ENCODE measurements at regions not wholly inside any gene's neighbourhood (a gene's known extent, or its start where the extent isn't known, plus 50 kb on each side); places are given as distances from the start of the nearest gene placed in this dataset.
"Not testable (repeated sequence)": the region's sequence is repeated elsewhere in the genome, so short reads cannot be mapped to it uniquely, and the experiment has no call there.

- no peaks in the 10 kb centered on the region for H4K20me1 ChIP-seq (ENCODE audit: insufficient read depth)
- H3K79me2 ChIP-seq (ENCODE audit: low read depth) = no peaks in the 10 kb centered on the region
- no peak overlapping the region for H2AFZ ChIP-seq
- H3K9me2 ChIP-seq (ENCODE audit: insufficient read depth) = no peaks in the 10 kb centered on the region
- TF ChIP-seq EZH2 (IDR thresholded peaks at IDR 0.05; ENCODE audit: low read depth) = no peak
- TF ChIP-seq CTCF (conservative IDR thresholded peaks at IDR 0.05) = no peak
- no peaks in the 10 kb centered on the region for H3F3A ChIP-seq (ENCODE audit: insufficient read depth, low read depth)
- ChIA-PET POLR2A (ENCODE audit: unreplicated experiment) (no interaction called here), CTCF (no interaction called here)
- H3K27ac ChIP-seq = no peak overlapping the region
- intact Hi-C loops (cut with micrococcal nuclease; ENCODE audit: unreplicated experiment) = no loop called here
- H3K4me3 ChIP-seq = no peak overlapping the region
- H3K9me3 ChIP-seq (ENCODE audit: insufficient read depth, low read depth) = no peaks in the 10 kb centered on the region
- H3K36me3 ChIP-seq (ENCODE audit: low read depth) = no peaks in the 10 kb centered on the region
- DNase-seq = no peak
- H3K4me2 ChIP-seq = no peak overlapping the region
- H3K4me1 ChIP-seq (replicated peaks; ENCODE audit: insufficient read depth) = no peaks in the 10 kb centered on the region
- H3K27me3 ChIP-seq (ENCODE audit: insufficient read depth, low read depth) = no peaks in the 10 kb centered on the region
- BruUV-seq (replicated peaks) = no TSS peak
Measured at GRCh38 chr5:130908186-130908585, 256.9 kb downstream of the HINT1 start.

- BruUV-seq (replicated peaks); H3K27me3 ChIP-seq (ENCODE audit: insufficient read depth, low read depth); H3K27ac ChIP-seq; H3K36me3 ChIP-seq (ENCODE audit: low read depth); H3K4me1 ChIP-seq (replicated peaks; ENCODE audit: insufficient read depth); H3K9me2 ChIP-seq (ENCODE audit: insufficient read depth); H3K9me3 ChIP-seq (ENCODE audit: insufficient read depth, low read depth); H3K79me2 ChIP-seq (ENCODE audit: low read depth); H3F3A ChIP-seq (ENCODE audit: insufficient read depth, low read depth); H4K20me1 ChIP-seq (ENCODE audit: insufficient read depth); CTCF ChIA-PET: not testable (repeated sequence)
- peak overlapping the region; percentile 82 for H3K4me3 ChIP-seq
- POLR2A ChIA-PET (ENCODE audit: unreplicated experiment) = interaction anchor here (0.6 kb wide), 1 partner anchor 259 kb away, joined by 3 read pairs; no protein-coding TSS in a partner anchor
- intact Hi-C loops (cut with micrococcal nuclease; ENCODE audit: unreplicated experiment) = loop anchor here (10.0 kb wide), 1 partner anchor 123 kb away; no protein-coding TSS in a partner anchor
- DNase-seq = peak in 1 of 2 experiments; percentile 59
- peak overlapping the region; percentile 84 for H3K4me2 ChIP-seq
- H2AFZ ChIP-seq = peak overlapping the region; percentile 89
Measured at GRCh38 chr5:130897537-130898195, 267.4 kb downstream of the HINT1 start.

GRCh38 chr5:130897181-130897536, 267.9 kb downstream of the HINT1 start:
- Histone ChIP-seq H2AFZ (peak overlapping the region; percentile 89), H3K4me2 (peak overlapping the region; percentile 84), H3K4me3 (peak overlapping the region; percentile 82)
- H3K27me3 ChIP-seq (ENCODE audit: insufficient read depth, low read depth); H3F3A ChIP-seq (ENCODE audit: insufficient read depth, low read depth); H3K9me3 ChIP-seq (ENCODE audit: insufficient read depth, low read depth); H3K36me3 ChIP-seq (ENCODE audit: low read depth); CTCF ChIA-PET; H3K4me1 ChIP-seq (replicated peaks; ENCODE audit: insufficient read depth); DNase-seq; H3K27ac ChIP-seq; H3K79me2 ChIP-seq (ENCODE audit: low read depth); BruUV-seq (replicated peaks); H4K20me1 ChIP-seq (ENCODE audit: insufficient read depth); H3K9me2 ChIP-seq (ENCODE audit: insufficient read depth): not testable (repeated sequence)
- POLR2A ChIA-PET (ENCODE audit: unreplicated experiment) = interaction anchor here (0.6 kb wide), 1 partner anchor 260 kb away, joined by 3 read pairs; no protein-coding TSS in a partner anchor
- intact Hi-C loops (cut with micrococcal nuclease; ENCODE audit: unreplicated experiment) = loop anchor here (10.0 kb wide), 1 partner anchor 122 kb away; no protein-coding TSS in a partner anchor

GRCh38 chr5:130896636-130897035, 268.4 kb downstream of the HINT1 start:
- Histone ChIP-seq H3K9me2 (ENCODE audit: insufficient read depth) (no peaks in the 10 kb centered on the region), H3K36me3 (ENCODE audit: low read depth) (no peaks in the 10 kb centered on the region), H3K4me2 (peak overlapping the region; percentile 84; the same call in 1 of the 2 replicates), H3K79me2 (ENCODE audit: low read depth) (no peaks in the 10 kb centered on the region), H3K27ac (no peak overlapping the region), H3F3A (ENCODE audit: insufficient read depth, low read depth) (no peaks in the 10 kb centered on the region), H2AFZ (no peak overlapping the region), H4K20me1 (ENCODE audit: insufficient read depth) (no peaks in the 10 kb centered on the region), H3K4me3 (peak overlapping the region; percentile 82; the same call in 1 of the 2 replicates), H3K9me3 (ENCODE audit: insufficient read depth, low read depth) (no peaks in the 10 kb centered on the region), H3K4me1 (replicated peaks; ENCODE audit: insufficient read depth) (no peaks in the 10 kb centered on the region), H3K27me3 (ENCODE audit: insufficient read depth, low read depth) (no peaks in the 10 kb centered on the region)
- intact Hi-C loops (cut with micrococcal nuclease; ENCODE audit: unreplicated experiment) = loop anchor here (10.0 kb wide), 1 partner anchor 122 kb away; no protein-coding TSS in a partner anchor
- no peak for TF ChIP-seq CTCF (conservative IDR thresholded peaks at IDR 0.05)
- no peak for TF ChIP-seq EZH2 (IDR thresholded peaks at IDR 0.05; ENCODE audit: low read depth)
- no peak for DNase-seq
- no TSS peak for BruUV-seq (replicated peaks)
- ChIA-PET CTCF (no interaction called here), POLR2A (ENCODE audit: unreplicated experiment) (no interaction called here)
